Testis (tissue), 2 donors: ENCODE measurements at regions not wholly inside any gene's neighbourhood (a gene's known extent, or its start where the extent isn't known, plus 50 kb on each side); places are given as distances from the start of the nearest gene placed in this dataset.

Source experiments
- DNase-seq: peaks from one replicate; pipeline ENCODE4 v3.0.0-alpha.2; 2019
- H3K27ac ChIP-seq, 2 donors: fragments of 200-600 bp; sonication (generic); one replicate each; pipeline ENCODE4 v1.5.1; 2019
- H3K27me3 ChIP-seq: fragments of 200-600 bp; sonication (generic); one replicate; pipeline ENCODE4 v1.5.1; 2019
- H3K36me3 ChIP-seq: fragments of 200-600 bp; sonication (generic); one replicate; pipeline ENCODE4 v1.5.1; 2017; ENCODE audit warnings: low read depth; ENCODE audit errors: missing control alignments
- H3K4me1 ChIP-seq: fragments of 200-600 bp; sonication (generic); one replicate; pipeline ENCODE4 v1.5.1; 2019
- H3K4me3 ChIP-seq, 2 donors: fragments of 200-600 bp; sonication (generic); one replicate each; pipeline ENCODE4 v1.5.1; 2017 to 2019
- H3K9me3 ChIP-seq: fragments of 200-600 bp; sonication (generic); one replicate; pipeline ENCODE4 v1.5.1; 2017
- POLR2A ChIP-seq: fragments of 450-650 bp; IDR thresholded peaks from one replicate; pipeline ENCODE4 v1.6.1; 2017; ENCODE audit warnings: antibody characterized with exemption, mild to moderate bottlenecking, moderate library complexity
- WGBS, 2 donors: methylation state at CpG; one replicate each; pipeline ENCODE4 v1.1.5; 2018; 5-methylcytosine and 5-hydroxymethylcytosine counted together
- intact Hi-C: fragments of 100-400 bp; cut with DNase I; formaldehyde crosslinking; loops from one replicate; pipeline ENCODE4 v1.15.1; 2023; ENCODE audit warnings: low total_unique reads
- TF ChIP-seq, protein P1 (sequence below), 3 experiments: fragments of 450-650 bp in 2 of 3; fragments of 200-600 bp in 1 of 3; sonication (generic) in 1 of 3; IDR thresholded peaks; one replicate each; pipeline ENCODE4 v1.5.1; 2016 to 2019; ENCODE audit warnings: antibody characterized with exemption in 3 of 3, mild to moderate bottlenecking in 2 of 3, moderate library complexity in 1 of 3

DNA sequence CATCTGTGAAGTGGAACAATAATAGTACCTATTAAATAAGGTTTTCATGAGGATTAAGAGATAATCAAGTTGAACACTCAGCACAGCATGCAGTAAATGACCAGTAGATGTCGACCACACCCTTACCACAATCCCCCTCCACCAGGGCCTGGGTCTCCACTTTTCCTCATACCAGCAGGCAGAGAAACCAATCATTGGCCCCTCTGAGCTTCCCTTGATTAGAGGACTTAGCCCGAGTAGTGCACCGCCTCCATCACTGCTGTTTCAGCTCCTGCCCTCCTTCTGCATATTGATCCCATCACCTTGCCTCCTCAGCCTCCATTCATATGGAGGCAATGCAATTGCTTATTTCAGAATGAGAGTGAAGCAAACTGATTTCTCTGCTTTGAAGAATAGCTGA lies 96.5 kb upstream of the CDH11 start:
- no peak overlapping the region for H3K27ac ChIP-seq
- intact Hi-C loops: no loop called here
- no peaks in the 10 kb centered on the region for H3K4me1 ChIP-seq
- no peaks in the 10 kb centered on the region for H3K36me3 ChIP-seq
- H3K27me3 ChIP-seq: no peaks in the 10 kb centered on the region
- H3K9me3 ChIP-seq: no peaks in the 10 kb centered on the region
- DNase-seq: no peak
- H3K4me3 ChIP-seq: no peak overlapping the region
- TF ChIP-seq, protein P1, sequence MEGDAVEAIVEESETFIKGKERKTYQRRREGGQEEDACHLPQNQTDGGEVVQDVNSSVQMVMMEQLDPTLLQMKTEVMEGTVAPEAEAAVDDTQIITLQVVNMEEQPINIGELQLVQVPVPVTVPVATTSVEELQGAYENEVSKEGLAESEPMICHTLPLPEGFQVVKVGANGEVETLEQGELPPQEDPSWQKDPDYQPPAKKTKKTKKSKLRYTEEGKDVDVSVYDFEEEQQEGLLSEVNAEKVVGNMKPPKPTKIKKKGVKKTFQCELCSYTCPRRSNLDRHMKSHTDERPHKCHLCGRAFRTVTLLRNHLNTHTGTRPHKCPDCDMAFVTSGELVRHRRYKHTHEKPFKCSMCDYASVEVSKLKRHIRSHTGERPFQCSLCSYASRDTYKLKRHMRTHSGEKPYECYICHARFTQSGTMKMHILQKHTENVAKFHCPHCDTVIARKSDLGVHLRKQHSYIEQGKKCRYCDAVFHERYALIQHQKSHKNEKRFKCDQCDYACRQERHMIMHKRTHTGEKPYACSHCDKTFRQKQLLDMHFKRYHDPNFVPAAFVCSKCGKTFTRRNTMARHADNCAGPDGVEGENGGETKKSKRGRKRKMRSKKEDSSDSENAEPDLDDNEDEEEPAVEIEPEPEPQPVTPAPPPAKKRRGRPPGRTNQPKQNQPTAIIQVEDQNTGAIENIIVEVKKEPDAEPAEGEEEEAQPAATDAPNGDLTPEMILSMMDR (IDR thresholded peaks at IDR 0.05): no peak
- TF ChIP-seq POLR2A: no peak
- WGBS, 2 donors: 77 to 86% methylated on average over 3 of the region's 3 CpGs

GRCh38 chr16:65213866-65214595 lies 92.2 kb upstream of the CDH11 start:
- Histone ChIP-seq H3K4me1 (no peaks in the 10 kb centered on the region), H3K4me3 (no peak overlapping the region), H3K9me3 (no peaks in the 10 kb centered on the region), H3K27me3 (no peaks in the 10 kb centered on the region), H3K27ac (no peak overlapping the region), H3K36me3 (no peaks in the 10 kb centered on the region)
- TF ChIP-seq, protein P1 (IDR thresholded peaks at IDR 0.05): no peak
- TF ChIP-seq POLR2A: no peak
- no peak for DNase-seq
- 71 to 73% methylated on average over 4 of the region's 4 CpGs for WGBS, 2 donors
- intact Hi-C loops: no loop called here

DNA sequence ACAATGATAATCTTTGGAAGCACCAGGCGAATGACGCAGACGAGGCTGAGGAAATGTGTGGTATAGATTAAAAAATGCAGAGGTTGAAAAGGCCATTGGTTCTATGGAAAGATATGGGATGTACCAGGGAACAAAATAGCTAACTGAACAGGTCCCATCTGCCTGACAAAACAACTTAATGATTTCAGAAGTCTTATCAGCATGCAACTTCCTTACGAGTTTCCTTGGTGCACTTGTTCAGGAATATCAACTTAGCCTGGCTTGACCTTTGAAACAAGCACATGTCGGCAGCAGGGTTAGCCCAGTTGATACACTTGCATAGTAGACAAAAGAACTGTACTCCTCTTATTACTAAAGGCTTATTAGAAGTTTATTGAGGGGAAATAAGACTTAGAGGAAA lies 90.9 kb upstream of the CDH11 start:
- Histone ChIP-seq H3K27ac (no peak overlapping the region), H3K4me3 (no peak overlapping the region), H3K27me3 (no peaks in the 10 kb centered on the region), H3K36me3 (no peaks in the 10 kb centered on the region), H3K9me3 (no peaks in the 10 kb centered on the region), H3K4me1 (no peaks in the 10 kb centered on the region)
- 85 to 91% methylated on average over 5 of the region's 5 CpGs for WGBS, 2 donors
- TF ChIP-seq, protein P1 (IDR thresholded peaks at IDR 0.05): no peak
- TF ChIP-seq POLR2A: no peak
- DNase-seq: no peak
- intact Hi-C loops: no loop called here

GRCh38 chr16:65212240-65212639 lies 90.4 kb upstream of the CDH11 start:
- no peaks in the 10 kb centered on the region for H3K36me3 ChIP-seq
- WGBS, 2 donors: 77 to 87% methylated on average over 6 of the region's 6 CpGs
- intact Hi-C loops: no loop called here
- no peak for DNase-seq
- H3K9me3 ChIP-seq: no peaks in the 10 kb centered on the region
- H3K4me3 ChIP-seq: no peak overlapping the region
- no peaks in the 10 kb centered on the region for H3K27me3 ChIP-seq
- no peak for TF ChIP-seq POLR2A
- TF ChIP-seq, protein P1 (IDR thresholded peaks at IDR 0.05): no peak
- H3K27ac ChIP-seq: no peak overlapping the region
- no peaks in the 10 kb centered on the region for H3K4me1 ChIP-seq

- WGBS, 2 donors: 94 to 97% methylated on average over 1 of the region's 1 CpG
These were observed 80.6 kb upstream of the CDH11 start for GRCh38 chr16:65202461-65202860.

More at GRCh38 chr16:65202461-65202860, 80.6 kb upstream of the CDH11 start:
- Histone ChIP-seq H3K9me3 (no peaks in the 10 kb centered on the region), H3K4me3 (no peak overlapping the region), H3K27ac (no peak overlapping the region), H3K36me3 (no peaks in the 10 kb centered on the region), H3K27me3 (no peaks in the 10 kb centered on the region), H3K4me1 (peaks cover 3% of the 10 kb centered on the region)
- intact Hi-C loops: no loop called here
- TF ChIP-seq POLR2A: no peak
- TF ChIP-seq, protein P1 (IDR thresholded peaks at IDR 0.05): no peak
- no peak for DNase-seq
